Right atrium auricular region (tissue), 2 donors: ENCODE measurements at regions not wholly inside any gene's neighbourhood (a gene's known extent, or its start where the extent isn't known, plus 50 kb on each side); places are given as distances from the start of the nearest gene placed in this dataset.

Experiments used
- DNase-seq: peaks from one replicate; pipeline ENCODE4 v3.0.0-alpha.2; 2019; ENCODE audit warnings: low spot score
- H3K27ac ChIP-seq, 2 donors: fragments of 200-600 bp; sonication (generic); 1 replicate in 1 of 2; 2 replicates in 1 of 2; pipeline ENCODE4 v1.5.1; 2016 to 2019
- H3K27me3 ChIP-seq, 2 donors: fragments of 200-600 bp; sonication (generic); one replicate each; pipeline versions ENCODE4 v1.5.1 to v1.6.0; 2017 to 2019
- H3K36me3 ChIP-seq: fragments of 200-600 bp; sonication (generic); one replicate; pipeline ENCODE4 v1.5.1; 2016
- H3K4me1 ChIP-seq, 2 donors: fragments of 200-600 bp; sonication (generic); one replicate each; pipeline versions ENCODE4 v1.5.1 to v1.6.0; 2017 to 2019
- H3K4me3 ChIP-seq, 2 donors: fragments of 200-600 bp; sonication (generic); 1 replicate in 1 of 2; 2 replicates in 1 of 2; pipeline ENCODE4 v1.5.1; 2017 to 2019; ENCODE audit warnings: mild to moderate bottlenecking in 1 of 2, moderate library complexity in 1 of 2
- H3K9me3 ChIP-seq, 2 donors: fragments of 200-600 bp; sonication (generic); one replicate each; pipeline ENCODE4 v1.5.1; 2019
- CTCF ChIP-seq, 2 donors: fragments of 200-600 bp; sonication (generic); IDR thresholded peaks; one replicate each; pipeline ENCODE4 v1.5.1; 2019; ENCODE audit warnings: antibody characterized with exemption in 2 of 2

DNA sequence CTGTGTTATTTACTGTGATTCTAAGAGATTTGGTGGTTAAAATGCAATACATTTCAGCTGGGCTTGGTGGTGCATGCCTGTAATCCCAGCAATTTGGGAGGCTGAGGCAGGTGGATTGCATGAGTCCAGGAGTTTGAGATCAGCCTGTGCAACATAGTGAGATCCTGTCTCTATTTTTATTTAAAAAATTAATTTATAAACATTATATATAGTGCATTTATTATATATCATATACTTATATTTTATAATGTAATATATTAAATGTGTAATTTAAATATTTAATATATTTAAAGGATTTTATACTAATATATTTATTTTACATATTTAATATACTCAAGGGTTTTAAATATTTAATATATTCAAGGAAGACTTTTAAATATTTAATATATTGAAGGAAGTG lies 402.8 kb upstream of the PCDH15 start:
- H3K4me1 ChIP-seq: no peaks in the 10 kb centered on the region
- no peak overlapping the region for H3K4me3 ChIP-seq

DNA sequence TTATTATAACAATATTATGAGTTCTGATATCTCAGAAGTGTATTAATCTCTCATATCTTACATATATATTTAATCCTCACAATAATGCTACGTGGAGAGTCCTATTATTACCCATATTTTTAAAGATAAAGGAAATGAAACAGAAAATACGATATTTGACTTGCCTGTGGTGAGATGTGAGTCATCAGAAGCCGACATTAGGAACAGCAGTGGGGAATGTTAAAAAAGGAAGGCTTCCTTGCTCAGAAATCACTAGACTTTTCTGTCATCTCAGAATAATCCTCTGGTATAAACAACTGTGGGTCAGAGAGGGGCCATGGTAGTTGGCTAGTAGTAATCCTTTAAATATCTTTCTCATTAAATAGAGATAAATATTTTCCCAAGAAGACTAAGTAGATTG lies 402.3 kb upstream of the PCDH15 start:
- TF ChIP-seq CTCF (IDR thresholded peaks at IDR 0.05): no peak
- no peak for DNase-seq
- H3K27ac ChIP-seq: no peak overlapping the region
- no peaks in the 10 kb centered on the region for H3K27me3 ChIP-seq
- H3K4me1 ChIP-seq: no peaks in the 10 kb centered on the region
- H3K9me3 ChIP-seq: no peaks in the 10 kb centered on the region
- no peaks in the 10 kb centered on the region for H3K36me3 ChIP-seq
- no peak overlapping the region for H3K4me3 ChIP-seq

More for the DNA sequence above, 402.8 kb upstream of the PCDH15 start:
- Histone ChIP-seq H3K27ac (no peak overlapping the region), H3K36me3 (no peaks in the 10 kb centered on the region), H3K27me3 (no peaks in the 10 kb centered on the region), H3K9me3 (no peaks in the 10 kb centered on the region)
- DNase-seq: no peak
- no peak for TF ChIP-seq CTCF (IDR thresholded peaks at IDR 0.05)

DNA sequence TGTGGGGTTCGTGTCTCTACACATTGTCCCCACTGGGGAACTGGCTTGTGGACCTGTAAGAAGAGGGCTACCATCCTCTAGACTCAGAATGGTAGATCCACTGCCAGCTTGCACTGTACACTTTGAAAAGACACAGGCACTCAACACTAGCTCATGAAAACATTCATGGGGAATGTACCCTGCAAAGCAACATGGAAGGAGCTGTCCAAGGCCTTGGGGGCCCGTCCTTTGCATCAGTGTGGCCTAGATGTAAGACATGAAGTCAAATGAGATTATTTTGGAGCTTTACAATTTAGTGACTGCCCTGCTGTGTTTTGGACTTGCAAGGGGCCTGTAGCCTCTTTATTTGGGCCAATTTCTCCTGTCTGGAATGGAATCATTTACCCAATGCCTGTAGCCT lies 399.0 kb upstream of the PCDH15 start:
- H3K4me3 ChIP-seq: no peak overlapping the region
- no peak for TF ChIP-seq CTCF (IDR thresholded peaks at IDR 0.05)
- no peak overlapping the region for H3K27ac ChIP-seq
- H3K27me3 ChIP-seq: no peaks in the 10 kb centered on the region
- H3K4me1 ChIP-seq: no peaks in the 10 kb centered on the region
- H3K9me3 ChIP-seq: no peaks in the 10 kb centered on the region
- H3K36me3 ChIP-seq: no peaks in the 10 kb centered on the region
- DNase-seq: no peak

DNA sequence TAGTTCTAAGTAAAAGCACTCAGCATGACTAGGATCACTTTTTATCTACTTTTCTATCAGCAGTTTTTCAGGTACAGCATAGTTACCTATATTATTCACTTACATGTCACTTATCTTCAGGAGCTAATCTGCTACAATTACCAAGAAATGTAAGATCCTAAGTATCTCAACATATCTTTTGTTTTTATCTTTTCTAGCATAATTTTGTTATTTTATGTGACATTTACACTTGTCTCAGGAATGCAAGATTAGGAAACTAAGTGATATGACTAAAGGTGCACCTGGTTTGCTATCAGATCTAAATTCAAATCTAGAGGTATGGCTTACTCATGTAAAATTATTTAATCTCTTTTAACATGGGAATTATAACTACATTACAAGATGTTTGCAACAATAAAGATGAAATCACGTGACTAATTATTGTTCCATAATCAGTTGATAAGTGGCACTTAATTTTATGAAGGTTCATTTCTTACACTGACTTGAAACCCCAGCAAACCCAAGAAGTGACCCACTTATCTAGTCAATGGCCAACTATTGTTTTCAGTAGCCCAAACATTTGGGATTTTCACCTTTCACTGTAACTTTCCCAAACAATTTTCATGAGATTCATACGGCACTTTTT lies 390.3 kb upstream of the PCDH15 start:
- Histone ChIP-seq H3K27ac (no peak overlapping the region), H3K36me3 (no peaks in the 10 kb centered on the region), H3K9me3 (no peaks in the 10 kb centered on the region), H3K27me3 (no peaks in the 10 kb centered on the region), H3K4me3 (no peak overlapping the region), H3K4me1 (no peaks in the 10 kb centered on the region)
- no peak for TF ChIP-seq CTCF (IDR thresholded peaks at IDR 0.05)
- no peak for DNase-seq

DNA sequence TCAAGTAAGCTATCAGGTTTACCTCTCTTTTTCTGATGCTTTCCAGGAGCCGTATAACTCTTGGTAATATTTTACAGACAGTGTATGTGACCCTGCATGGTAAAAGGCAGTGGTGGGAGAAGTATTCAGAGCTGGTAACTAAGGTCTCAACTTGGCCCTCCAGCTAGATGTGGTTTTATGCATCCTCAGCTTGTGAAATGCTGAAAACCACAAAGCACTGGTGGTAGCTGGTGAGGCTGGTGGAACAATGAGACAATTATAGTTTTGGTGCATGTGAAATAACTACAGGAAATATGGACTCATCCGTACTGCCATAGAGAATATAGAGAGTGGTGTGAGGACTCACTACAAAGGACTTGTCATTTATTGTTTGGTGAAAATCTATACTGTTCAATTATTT lies 383.0 kb upstream of the PCDH15 start:
- Histone ChIP-seq H3K4me1 (no peaks in the 10 kb centered on the region), H3K36me3 (no peaks in the 10 kb centered on the region), H3K4me3 (no peak overlapping the region), H3K27ac (no peak overlapping the region), H3K27me3 (no peaks in the 10 kb centered on the region), H3K9me3 (no peaks in the 10 kb centered on the region)
- no peak for TF ChIP-seq CTCF (IDR thresholded peaks at IDR 0.05)
- DNase-seq: no peak

- no peak for DNase-seq
- H3K4me3 ChIP-seq: no peak overlapping the region
- no peak for TF ChIP-seq CTCF (IDR thresholded peaks at IDR 0.05)
- no peaks in the 10 kb centered on the region for H3K9me3 ChIP-seq
- H3K36me3 ChIP-seq: no peaks in the 10 kb centered on the region
- H3K27me3 ChIP-seq: no peaks in the 10 kb centered on the region
- no peak overlapping the region for H3K27ac ChIP-seq
- H3K4me1 ChIP-seq: no peaks in the 10 kb centered on the region
Measured at GRCh38 chr10:55180357-55180756, 379.3 kb upstream of the PCDH15 start.
